MM.1S (cell line): ENCODE measurements at regions not wholly inside any gene's neighbourhood (a gene's known extent, or its start where the extent isn't known, plus 50 kb on each side); places are given as distances from the start of the nearest gene placed in this dataset.

ENCODE experiments used
- CTCF ChIP-seq: fragments of 300-600 bp; sonication (generic); IDR thresholded peaks from 2 replicates; pipeline ENCODE4 v1.5.1; 2016; ENCODE audit warnings: antibody characterized with exemption, low read length, mixed read lengths
- EZH2 ChIP-seq: fragments of 300-600 bp; sonication (generic); optimal IDR thresholded peaks from 2 replicates; pipeline ENCODE3; 2017; ENCODE audit warnings: low read depth, mild to moderate bottlenecking, antibody characterized with exemption, low read length, mixed read lengths

DNA sequence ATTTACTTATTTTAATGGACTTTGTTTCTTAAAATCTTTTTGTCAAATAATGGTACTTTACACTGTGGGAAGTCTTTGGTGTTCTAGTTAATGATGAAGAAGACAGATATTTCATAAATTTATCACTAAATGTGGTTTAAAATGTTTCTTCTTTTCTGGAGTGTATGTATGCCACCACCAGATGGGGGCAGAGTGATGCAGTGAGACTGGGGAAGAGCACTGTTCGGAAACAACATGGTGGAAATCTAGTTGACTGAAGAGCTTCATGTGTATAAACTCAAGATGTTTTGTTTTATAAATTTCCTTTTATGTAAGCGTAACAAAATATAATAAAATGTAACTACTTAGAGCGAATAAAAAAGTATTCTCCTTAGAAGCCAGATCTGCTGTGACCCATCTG is 195.1 kb downstream of the KCNE4 start:
- TF ChIP-seq CTCF (peak; percentile 45), EZH2 (no peak)
